Activated CD4-positive, alpha-beta T cell treated with anti-CD3 and anti-CD28 coated beads, Interleukin-2, amount 10 ng/mL, durations not matched to agents 7 days and 5 days (primary cell): ENCODE measurements at regions not wholly inside any gene's neighbourhood (a gene's known extent, or its start where the extent isn't known, plus 50 kb on each side); places are given as distances from the start of the nearest gene placed in this dataset.
"Not testable (repeated sequence)": the region's sequence is repeated elsewhere in the genome, so short reads cannot be mapped to it uniquely, and the experiment has no call there.

Experiments used
- CTCF ChIA-PET: fragments of 350-600 bp; sonication (Branson Sonifier 250); formaldehyde crosslinking; loops from one replicate; lab custom pipeline; 2021; ENCODE audit warnings: antibody characterized with exemption; lab: Charles Lee
- POLR2A ChIA-PET: fragments of 350-600 bp; sonication (Branson Sonifier 250); formaldehyde crosslinking; loops from one replicate; lab custom pipeline; 2021; ENCODE audit warnings: antibody characterized with exemption; lab: Charles Lee
- DNase-seq: peaks from one replicate; pipeline ENCODE4 v3.0.0-alpha.2; 2020
- H3K27ac Mint-ChIP-seq: one replicate; pipeline ENCODE4 v1.8.0; 2021; ENCODE audit warnings: mild to moderate bottlenecking, moderate library complexity, mixed read lengths
- H3K27me3 Mint-ChIP-seq: one replicate; pipeline ENCODE4 v1.8.0; 2021; ENCODE audit warnings: mixed read lengths
- H3K36me3 Mint-ChIP-seq: one replicate; pipeline ENCODE4 v1.8.0; 2021; ENCODE audit warnings: low read depth, mixed read lengths
- H3K4me1 Mint-ChIP-seq: one replicate; pipeline ENCODE4 v1.8.0; 2021; ENCODE audit warnings: mixed read lengths
- H3K4me3 Mint-ChIP-seq: one replicate; pipeline ENCODE4 v1.8.0; 2021; ENCODE audit warnings: mild to moderate bottlenecking, moderate library complexity, mixed read lengths
- H3K9me3 Mint-ChIP-seq: one replicate; pipeline ENCODE4 v1.8.0; 2021; ENCODE audit warnings: mixed read lengths

- ChIA-PET CTCF (no interaction called here), POLR2A (no interaction called here)
- no peak overlapping the region for H3K27ac Mint-ChIP-seq
- no peaks in the 10 kb centered on the region for H3K27me3 Mint-ChIP-seq
- H3K9me3 Mint-ChIP-seq, result peaks cover 2% of the 10 kb centered on the region
- H3K4me1 Mint-ChIP-seq, result no peaks in the 10 kb centered on the region
- H3K4me3 Mint-ChIP-seq, result no peak overlapping the region
- DNase-seq, result no peak
- H3K36me3 Mint-ChIP-seq, result no peaks in the 10 kb centered on the region
These were observed 63.1 kb downstream of the MTNR1B start for GRCh38 chr11:93032580-93032979.

DNA sequence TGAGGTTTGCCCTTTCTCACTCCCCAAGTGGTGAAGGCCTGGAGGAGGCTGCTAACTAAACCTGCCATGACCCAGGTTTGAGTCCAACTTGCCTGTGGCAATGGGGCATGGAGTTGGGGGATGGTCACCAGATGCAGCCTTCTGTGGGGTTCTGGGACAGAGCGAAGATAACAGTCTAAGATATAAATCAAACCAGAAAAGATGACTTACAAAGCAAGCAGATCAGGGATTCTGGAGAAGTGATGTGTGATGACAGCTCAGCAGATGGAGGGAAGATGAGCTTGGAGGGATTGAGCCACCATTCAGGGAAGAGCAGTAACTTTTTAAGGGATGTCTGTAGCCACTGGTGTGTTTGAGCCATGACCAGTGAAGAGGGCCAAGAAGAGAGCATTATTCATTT, 63.6 kb downstream of the MTNR1B start:
- CTCF ChIA-PET, result no interaction called here
- no peak for DNase-seq
- Mint-ChIP-seq H3K9me3 (peaks cover 2% of the 10 kb centered on the region), H3K36me3 (no peaks in the 10 kb centered on the region), H3K27me3 (no peaks in the 10 kb centered on the region), H3K27ac (no peak overlapping the region), H3K4me1 (no peaks in the 10 kb centered on the region), H3K4me3 (no peak overlapping the region)
- POLR2A ChIA-PET, result no interaction called here

DNA sequence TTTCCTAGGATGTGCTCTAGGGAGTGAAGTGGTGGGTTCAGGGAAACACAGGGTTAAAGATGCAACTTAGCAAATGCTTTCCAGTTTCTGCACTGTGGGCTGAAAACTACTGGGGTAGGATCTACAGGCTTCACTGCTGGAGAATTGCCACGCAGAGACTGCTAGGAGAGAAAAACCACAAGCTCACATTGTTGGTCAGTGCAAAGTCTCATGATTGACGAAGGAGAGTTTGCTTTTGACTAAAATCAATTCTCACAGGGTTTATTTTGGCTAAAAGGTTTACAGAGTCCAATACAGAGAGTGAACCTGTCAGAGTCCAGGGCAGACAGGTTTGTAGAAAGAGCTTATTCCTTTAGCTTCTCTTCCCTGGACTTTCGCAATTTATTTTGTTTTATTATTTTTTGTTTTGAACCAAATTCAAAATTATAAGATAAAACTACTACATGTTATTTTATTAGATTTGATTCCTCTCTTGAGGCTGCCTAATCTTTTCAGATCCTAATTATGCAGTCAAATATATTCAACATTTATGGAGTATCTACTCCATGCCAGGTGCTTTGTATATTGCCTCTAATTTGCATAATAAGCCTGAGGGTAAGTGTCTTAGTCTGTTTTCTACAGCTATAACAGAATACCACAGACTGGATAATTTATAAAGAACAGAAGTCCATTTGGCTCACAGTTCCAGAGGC, 64.7 kb downstream of the MTNR1B start:
- ChIA-PET POLR2A (no interaction called here), CTCF (no interaction called here)
- H3K27me3 Mint-ChIP-seq, result no peaks in the 10 kb centered on the region
- DNase-seq, result no peak
- no peak overlapping the region for H3K27ac Mint-ChIP-seq
- H3K36me3 Mint-ChIP-seq, result no peaks in the 10 kb centered on the region
- peaks cover 2% of the 10 kb centered on the region for H3K9me3 Mint-ChIP-seq
- no peak overlapping the region for H3K4me3 Mint-ChIP-seq
- no peaks in the 10 kb centered on the region for H3K4me1 Mint-ChIP-seq

GRCh38 chr11:93034723-93035039, 65.2 kb downstream of the MTNR1B start:
- H3K9me3 Mint-ChIP-seq, result no peaks in the 10 kb centered on the region
- DNase-seq, result no peak
- ChIA-PET CTCF (no interaction called here), POLR2A (no interaction called here)
- no peaks in the 10 kb centered on the region for H3K4me1 Mint-ChIP-seq
- H3K27me3 Mint-ChIP-seq, result peaks cover 3% of the 10 kb centered on the region
- no peak overlapping the region for H3K4me3 Mint-ChIP-seq
- no peaks in the 10 kb centered on the region for H3K36me3 Mint-ChIP-seq
- H3K27ac Mint-ChIP-seq, result no peak overlapping the region

DNA sequence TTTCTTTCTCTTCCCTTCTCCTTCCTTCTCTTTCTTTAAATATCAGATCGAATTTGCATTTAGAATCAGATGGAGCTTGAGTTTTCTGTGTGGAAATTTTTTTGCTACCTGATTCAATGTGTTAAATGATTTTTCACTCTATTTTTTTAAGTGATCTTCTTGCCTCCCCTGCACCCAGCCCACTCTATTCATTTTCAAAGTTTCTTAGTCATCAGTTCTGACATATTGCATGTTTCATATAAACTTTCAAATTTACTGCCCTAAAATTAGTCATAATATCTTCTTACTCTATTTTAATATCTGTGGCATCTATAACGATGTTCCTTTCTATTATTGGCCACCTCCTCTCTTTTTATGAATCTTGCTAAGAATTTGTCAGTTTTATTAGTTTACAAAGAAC, 69.1 kb downstream of the MTNR1B start:
- no peaks in the 10 kb centered on the region for H3K4me1 Mint-ChIP-seq
- no peak overlapping the region for H3K4me3 Mint-ChIP-seq
- POLR2A ChIA-PET, result no interaction called here
- DNase-seq, result no peak
- H3K27me3 Mint-ChIP-seq, result peaks cover 3% of the 10 kb centered on the region
- H3K27ac Mint-ChIP-seq, result no peak overlapping the region
- H3K9me3 Mint-ChIP-seq, result peaks cover 3% of the 10 kb centered on the region
- CTCF ChIA-PET, result no interaction called here
- H3K36me3 Mint-ChIP-seq, result no peaks in the 10 kb centered on the region

DNA sequence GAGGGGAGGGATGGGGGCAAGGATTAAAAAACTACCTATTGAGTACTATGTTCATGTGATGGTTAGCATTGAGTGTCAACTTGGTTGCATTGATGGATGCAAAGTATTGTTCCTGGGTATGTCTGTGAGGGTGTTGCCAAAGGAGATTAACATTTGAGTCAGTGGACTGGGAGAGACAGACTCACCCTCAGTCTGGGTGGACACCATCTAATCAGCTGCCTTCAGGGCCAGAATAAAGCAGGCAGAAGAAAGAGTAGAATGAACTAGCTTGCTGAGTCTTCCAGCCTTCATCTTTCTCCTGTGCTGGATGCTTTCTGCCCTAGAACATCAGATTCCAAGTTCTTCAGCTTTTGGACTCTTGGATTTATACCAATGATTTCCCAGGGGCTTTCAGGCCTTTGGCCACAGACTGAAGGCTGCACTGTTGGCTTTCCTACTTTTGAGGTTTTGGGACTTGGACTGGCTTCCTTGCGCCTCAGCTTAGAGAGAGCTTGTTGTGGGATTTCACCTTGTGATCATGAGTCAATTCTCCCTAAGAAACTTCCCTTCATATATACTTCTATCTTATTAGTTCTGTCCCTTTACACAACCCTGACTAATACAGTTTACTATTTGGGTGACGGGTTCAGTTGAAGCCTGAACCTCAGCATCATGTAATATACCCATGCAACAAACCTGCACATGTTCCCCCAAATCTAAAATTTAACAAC, 70.2 kb downstream of the MTNR1B start:
- no peaks in the 10 kb centered on the region for H3K36me3 Mint-ChIP-seq
- POLR2A ChIA-PET, result no interaction called here
- no peak for DNase-seq
- H3K9me3 Mint-ChIP-seq, result peaks cover 3% of the 10 kb centered on the region
- H3K4me3 Mint-ChIP-seq, result no peak overlapping the region
- peaks cover 3% of the 10 kb centered on the region for H3K27me3 Mint-ChIP-seq
- CTCF ChIA-PET, result no interaction called here
- no peaks in the 10 kb centered on the region for H3K4me1 Mint-ChIP-seq
- no peak overlapping the region for H3K27ac Mint-ChIP-seq

DNA sequence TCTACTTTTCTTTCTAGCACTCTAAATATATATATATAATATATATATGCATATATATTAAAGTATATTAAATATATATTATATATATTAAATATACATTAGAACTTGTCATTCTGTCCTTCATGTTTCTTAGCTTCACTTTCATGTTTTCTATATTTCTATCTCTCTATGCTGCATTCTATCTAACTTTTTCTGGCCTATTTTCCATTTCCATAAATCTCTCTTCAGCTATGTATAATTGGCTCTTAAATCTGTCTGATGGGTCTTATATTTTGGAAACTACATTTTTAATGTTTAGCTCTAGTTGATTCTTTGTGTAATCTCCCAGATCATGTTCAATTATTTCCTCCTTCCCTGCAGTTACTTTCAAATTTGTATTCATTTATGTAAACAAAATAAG, 72.2 kb downstream of the MTNR1B start:
- POLR2A ChIA-PET, result no interaction called here
- no peaks in the 10 kb centered on the region for H3K36me3 Mint-ChIP-seq

DNA sequence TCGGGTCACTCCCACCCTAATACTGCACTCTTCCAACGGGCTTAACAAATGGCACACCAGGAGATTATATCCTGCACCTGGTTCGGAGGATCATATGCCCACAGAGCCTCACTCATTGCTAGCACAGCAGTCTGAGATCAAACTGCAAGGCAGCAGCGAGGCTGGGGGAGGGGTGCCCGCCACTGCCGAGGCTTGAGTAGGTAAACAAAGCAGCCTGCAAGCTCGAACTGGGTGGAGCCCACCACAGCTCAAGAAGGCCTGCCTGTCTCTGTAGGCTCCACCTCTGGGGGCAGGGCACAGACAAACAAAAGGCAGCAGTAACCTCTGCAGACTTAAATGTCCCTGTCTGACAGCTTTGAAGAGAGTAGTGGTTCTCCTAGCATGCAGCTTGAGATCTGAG, 73.7 kb downstream of the MTNR1B start:
- H3K27ac Mint-ChIP-seq, H3K36me3 Mint-ChIP-seq, H3K9me3 Mint-ChIP-seq, H3K4me1 Mint-ChIP-seq, H3K27me3 Mint-ChIP-seq, CTCF ChIA-PET, DNase-seq, H3K4me3 Mint-ChIP-seq, POLR2A ChIA-PET: not testable (repeated sequence)

More for the DNA sequence above, 72.2 kb downstream of the MTNR1B start:
- Mint-ChIP-seq H3K27ac (no peak overlapping the region), H3K27me3 (peaks cover 3% of the 10 kb centered on the region), H3K4me3 (no peak overlapping the region), H3K9me3 (peaks cover 3% of the 10 kb centered on the region), H3K4me1 (no peaks in the 10 kb centered on the region)
- CTCF ChIA-PET, result no interaction called here
- no peak for DNase-seq

DNA sequence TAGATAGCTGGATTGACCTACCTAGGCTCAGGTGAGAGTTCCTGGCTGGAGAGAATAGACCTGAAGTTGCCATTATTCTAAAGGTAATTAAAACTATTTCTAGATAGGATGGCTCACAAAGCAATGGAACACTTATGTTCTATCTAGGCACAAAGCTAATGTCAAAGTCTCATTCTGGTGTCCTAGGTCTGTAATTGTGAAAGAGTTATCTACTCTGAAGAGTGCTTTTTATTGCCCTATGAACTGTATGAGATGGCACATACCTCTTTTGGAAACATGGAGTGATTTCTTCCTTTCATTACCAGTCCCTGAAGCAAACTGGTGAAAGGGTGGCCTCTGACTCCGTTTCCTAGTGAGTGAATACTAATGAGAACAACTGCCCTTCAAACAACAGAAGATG, 80.3 kb downstream of the MTNR1B start:
- H3K27me3 Mint-ChIP-seq, result no peaks in the 10 kb centered on the region
- no peak overlapping the region for H3K4me3 Mint-ChIP-seq
- POLR2A ChIA-PET, result no interaction called here
- H3K4me1 Mint-ChIP-seq, result no peaks in the 10 kb centered on the region
- CTCF ChIA-PET, result no interaction called here
- no peak overlapping the region for H3K27ac Mint-ChIP-seq
- no peak for DNase-seq
- no peaks in the 10 kb centered on the region for H3K36me3 Mint-ChIP-seq
- no peaks in the 10 kb centered on the region for H3K9me3 Mint-ChIP-seq

DNA sequence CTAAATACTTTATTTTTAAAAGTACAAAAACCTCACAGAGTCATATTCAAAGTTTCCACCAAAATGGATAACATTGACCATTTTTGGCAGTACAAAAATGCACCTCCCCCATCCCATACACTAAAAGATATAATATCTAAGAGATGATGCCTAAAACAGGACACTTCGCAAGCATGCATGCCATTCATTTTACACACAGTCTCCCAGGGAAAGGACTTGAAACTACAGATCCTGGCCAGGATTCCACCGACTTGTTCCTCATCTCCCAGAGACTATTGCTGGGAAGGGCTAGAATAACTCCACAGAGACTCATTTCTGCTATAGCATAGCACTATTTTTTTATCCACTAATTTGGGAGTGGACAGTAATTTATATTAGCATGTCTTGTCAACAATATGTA, 81.7 kb downstream of the MTNR1B start:
- Mint-ChIP-seq H3K27me3 (no peaks in the 10 kb centered on the region), H3K9me3 (no peaks in the 10 kb centered on the region), H3K4me3 (no peak overlapping the region), H3K36me3 (no peaks in the 10 kb centered on the region), H3K4me1 (peaks cover 3% of the 10 kb centered on the region), H3K27ac (no peak overlapping the region)
- POLR2A ChIA-PET, result no interaction called here
- CTCF ChIA-PET, result no interaction called here
- no peak for DNase-seq

DNA sequence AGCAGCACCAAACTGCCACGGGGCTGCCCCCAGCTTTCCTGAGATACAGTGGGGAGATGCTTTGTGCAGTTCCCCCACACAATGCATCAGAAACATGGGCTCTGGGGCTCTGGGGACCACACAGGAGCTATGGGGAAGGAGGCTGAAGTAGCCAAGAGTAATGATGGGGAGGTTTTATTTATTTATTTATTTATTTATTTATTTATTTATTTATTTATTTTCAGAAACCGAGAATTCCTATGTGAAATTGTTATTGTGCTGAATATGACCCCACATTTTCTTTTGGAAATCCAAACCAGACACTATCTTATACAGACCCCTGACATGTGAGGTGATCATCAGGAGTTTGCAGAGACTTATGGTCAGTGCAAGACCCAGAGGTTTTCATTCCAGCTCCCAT, 84.4 kb downstream of the MTNR1B start:
- H3K27me3 Mint-ChIP-seq, result no peaks in the 10 kb centered on the region
- H3K4me1 Mint-ChIP-seq, result peaks cover 3% of the 10 kb centered on the region

DNA sequence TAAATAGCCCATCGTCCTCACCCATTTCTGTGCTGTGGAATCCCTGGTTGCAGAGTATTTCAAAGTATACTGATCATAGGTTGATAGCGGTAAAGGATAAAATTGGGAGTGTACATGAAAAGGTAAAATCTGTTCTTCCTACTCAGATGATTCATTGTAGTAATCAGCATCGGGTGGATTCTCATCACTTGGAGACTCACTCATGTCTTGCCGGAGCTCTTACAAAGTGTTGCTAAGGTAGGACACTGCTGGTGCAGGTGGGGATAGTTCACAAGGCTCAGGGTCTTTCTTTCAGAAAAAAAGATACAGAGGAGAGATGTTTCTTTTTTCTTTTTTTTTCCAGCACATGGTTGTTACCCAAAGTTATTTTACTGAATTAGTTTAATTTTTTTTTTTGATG, 84.8 kb downstream of the MTNR1B start:
- no peaks in the 10 kb centered on the region for H3K27me3 Mint-ChIP-seq
- no peak for DNase-seq
- no peak overlapping the region for H3K27ac Mint-ChIP-seq
- H3K4me1 Mint-ChIP-seq, result peaks cover 3% of the 10 kb centered on the region
- H3K9me3 Mint-ChIP-seq, result peaks cover 4% of the 10 kb centered on the region
- ChIA-PET CTCF (no interaction called here), POLR2A (no interaction called here)
- no peaks in the 10 kb centered on the region for H3K36me3 Mint-ChIP-seq
- no peak overlapping the region for H3K4me3 Mint-ChIP-seq

More for the DNA sequence above, 84.4 kb downstream of the MTNR1B start:
- ChIA-PET CTCF (no interaction called here), POLR2A (no interaction called here)
- no peak for DNase-seq
- no peaks in the 10 kb centered on the region for H3K36me3 Mint-ChIP-seq
- peaks cover 4% of the 10 kb centered on the region for H3K9me3 Mint-ChIP-seq
- no peak overlapping the region for H3K27ac Mint-ChIP-seq
- no peak overlapping the region for H3K4me3 Mint-ChIP-seq

DNA sequence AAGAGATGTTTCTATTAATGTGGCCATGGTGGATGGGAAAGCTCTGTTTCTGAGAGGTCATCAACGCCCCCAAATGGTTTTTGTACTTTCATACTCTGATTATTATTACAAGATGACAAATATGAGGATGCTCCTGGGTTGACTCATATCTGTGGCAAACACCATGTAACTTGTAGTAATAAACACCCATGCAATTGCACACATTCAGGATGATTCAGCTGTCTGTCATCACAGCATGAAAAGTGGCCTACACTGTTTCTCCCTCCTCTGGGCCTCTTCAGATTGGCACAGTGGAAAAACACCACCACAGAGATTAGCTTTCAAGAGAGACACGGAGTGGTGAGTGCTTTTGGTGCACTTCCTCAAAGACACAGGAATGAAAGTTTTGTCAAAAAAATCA, 85.4 kb downstream of the MTNR1B start:
- Mint-ChIP-seq H3K36me3 (no peaks in the 10 kb centered on the region), H3K4me3 (no peak overlapping the region), H3K27me3 (no peaks in the 10 kb centered on the region), H3K4me1 (peaks cover 3% of the 10 kb centered on the region), H3K9me3 (peaks cover 4% of the 10 kb centered on the region), H3K27ac (no peak overlapping the region)
- ChIA-PET CTCF (no interaction called here), POLR2A (interaction anchor here (0.6 kb wide), 1 partner anchor 599 kb away, joined by 3 read pairs; no protein-coding TSS in a partner anchor)
- no peak for DNase-seq
